IMR-90 (cell line): ENCODE measurements at regions not wholly inside any gene's neighbourhood (a gene's known extent, or its start where the extent isn't known, plus 50 kb on each side); places are given as distances from the start of the nearest gene placed in this dataset.

Experiments used
- ATAC-seq: fragments of 200-7000 bp; cut with Tn5 transposase; 2 replicates; pipeline ENCODE4 v1.9.1; 2020; ENCODE audit warnings: low read depth, mild to moderate bottlenecking, moderate library complexity
- BruUV-seq: library from RNA; stranded (reverse); fragments of 400-500 nt; replicated peaks from 2 replicates; lab custom pipeline; 2021; lab: Mats Ljungman, UMichigan
- CTCF ChIA-PET: fragments of 300-600 bp; formaldehyde crosslinking; extraction: SDS; loops from one replicate; lab custom pipeline; 2021; ENCODE audit warnings: antibody characterized with exemption; lab: Yijun Ruan, JAX
- POLR2A ChIA-PET: fragments of 300-600 bp; sonication (Branson Sonifier 250); formaldehyde crosslinking; loops from one replicate; lab custom pipeline; 2022; ENCODE audit warnings: antibody characterized with exemption; ENCODE audit not compliant: unreplicated experiment; lab: Charles Lee
- DNase-seq: peaks from one replicate; pipeline ENCODE4 v3.0.0; 2013
- H2AFZ ChIP-seq: replicated peaks from 2 replicates; pipeline ENCODE3; 2013; ENCODE audit warnings: low read length, mild to moderate bottlenecking; ENCODE audit not compliant: poor library complexity
- H2AK5ac ChIP-seq: 2 replicates; pipeline ENCODE4 v1.6.1; 2013; ENCODE audit warnings: low read depth, low read length, inconsistent platforms
- H2AK9ac ChIP-seq: replicated peaks from 2 replicates; pipeline ENCODE3; 2013; ENCODE audit warnings: mild to moderate bottlenecking, low read depth, low read length, moderate library complexity; ENCODE audit not compliant: poor library complexity
- H2BK120ac ChIP-seq: 2 replicates; pipeline ENCODE4 v1.6.1; 2013; ENCODE audit warnings: low read depth, low read length, inconsistent platforms
- H2BK15ac ChIP-seq: 3 replicates; pipeline ENCODE4 v1.6.1; 2013; ENCODE audit warnings: low read depth, low read length, inconsistent platforms
- H2BK20ac ChIP-seq: 2 replicates; pipeline ENCODE4 v1.6.1; 2013; ENCODE audit warnings: low read depth, mild to moderate bottlenecking, inconsistent platforms, low read length, moderate library complexity
- H2BK5ac ChIP-seq: 2 replicates; pipeline ENCODE4 v1.6.1; 2013; ENCODE audit warnings: mild to moderate bottlenecking, low read depth, low read length, inconsistent platforms; ENCODE audit not compliant: poor library complexity, severe bottlenecking
- H3K14ac ChIP-seq: replicated peaks from 2 replicates; pipeline ENCODE4 v1.6.1; 2013; ENCODE audit warnings: low read depth, low read length, inconsistent platforms
- H3K18ac ChIP-seq: 2 replicates; pipeline ENCODE4 v1.6.1; 2013; ENCODE audit warnings: low read depth, low read length, control low read depth
- H3K23ac ChIP-seq: 2 replicates; pipeline ENCODE4 v1.6.1; 2013; ENCODE audit warnings: low read depth, low read length, inconsistent platforms
- H3K27ac ChIP-seq: 2 replicates; pipeline ENCODE4 v1.5.1; 2013; ENCODE audit warnings: mild to moderate bottlenecking, control low read depth, low read length; ENCODE audit not compliant: insufficient read depth
- H3K27me3 ChIP-seq: 2 replicates; pipeline ENCODE4 v1.6.1; 2013; ENCODE audit warnings: low read length; ENCODE audit not compliant: control insufficient read depth, insufficient read depth
- H3K36me3 ChIP-seq: 2 replicates; pipeline ENCODE4 v1.6.1; 2013; ENCODE audit warnings: low read length, mixed read lengths; ENCODE audit not compliant: control insufficient read depth, insufficient read depth
- H3K4ac ChIP-seq: 2 replicates; pipeline ENCODE4 v1.6.1; 2013; ENCODE audit warnings: low read depth, low read length, inconsistent platforms
- H3K4me1 ChIP-seq: 2 replicates; pipeline ENCODE4 v1.6.1; 2013; ENCODE audit warnings: low read length, mixed read lengths; ENCODE audit not compliant: control insufficient read depth, insufficient read depth
- H3K4me2 ChIP-seq: 2 replicates; pipeline ENCODE4 v1.6.1; 2013; ENCODE audit warnings: low read depth, mild to moderate bottlenecking, control low read depth, low read length, moderate library complexity
- H3K4me3 ChIP-seq: 2 replicates; pipeline ENCODE4 v1.5.1; 2013; ENCODE audit warnings: low read depth, mild to moderate bottlenecking, control low read depth, low read length, moderate library complexity; ENCODE audit not compliant: insufficient read depth
- H3K56ac ChIP-seq: 2 replicates; pipeline ENCODE4 v1.6.1; 2013; ENCODE audit warnings: low read length, inconsistent platforms; ENCODE audit not compliant: insufficient read depth; ENCODE audit errors: extremely low read depth
- H3K79me1 ChIP-seq, 2 experiments: 2 replicates each; pipeline ENCODE4 v1.6.1; 2013; ENCODE audit warnings: low read length in 2 of 2, inconsistent platforms in 1 of 2, low read depth in 1 of 2
- H3K9ac ChIP-seq: 2 replicates; pipeline ENCODE4 v1.6.1; 2013; ENCODE audit warnings: low read depth, low read length, control low read depth
- H3K9me1 ChIP-seq: 2 replicates; pipeline ENCODE4 v1.6.1; 2013; ENCODE audit warnings: low read length, inconsistent platforms; ENCODE audit not compliant: insufficient read depth
- H3K9me3 ChIP-seq: 2 replicates; pipeline ENCODE4 v1.6.1; 2013; ENCODE audit warnings: low read length; ENCODE audit not compliant: control insufficient read depth, insufficient read depth
- H4K20me1 ChIP-seq: 2 replicates; pipeline ENCODE4 v1.6.1; 2013; ENCODE audit warnings: low read length, inconsistent platforms; ENCODE audit not compliant: insufficient read depth
- H4K5ac ChIP-seq: 2 replicates; pipeline ENCODE4 v1.6.1; 2013; ENCODE audit warnings: mild to moderate bottlenecking, low read depth, low read length, control low read depth
- H4K8ac ChIP-seq, 2 experiments: 2 replicates each; pipeline ENCODE4 v1.6.1; 2013; ENCODE audit warnings: low read depth in 2 of 2, low read length in 2 of 2, control low read depth in 1 of 2, inconsistent platforms in 1 of 2
- H4K91ac ChIP-seq: 2 replicates; pipeline ENCODE4 v1.6.1; 2013; ENCODE audit warnings: low read depth, low read length, inconsistent platforms; ENCODE audit not compliant: insufficient read depth
- BHLHE40 ChIP-seq: fragments of 150-350 bp; IDR thresholded peaks from 2 replicates; pipeline ENCODE4 v1.6.1; 2016; ENCODE audit warnings: mild to moderate bottlenecking, low read depth, low read length
- CHD1 ChIP-seq: IDR thresholded peaks from 2 replicates; pipeline ENCODE4 v1.6.1; 2012; ENCODE audit warnings: low read depth, low read length, improper control_type of control experiment
- CTCF ChIP-seq: conservative IDR thresholded peaks from 2 replicates; pipeline ENCODE4 v1.5.1; 2012; ENCODE audit warnings: mild to moderate bottlenecking, low read depth, low read length, improper control_type of control experiment
- ELK1 ChIP-seq: fragments of 150-350 bp; IDR thresholded peaks from 2 replicates; pipeline ENCODE4 v1.6.1; 2016; ENCODE audit warnings: low read depth, mild to moderate bottlenecking, low read length, moderate library complexity, borderline replicate concordance
- FOS ChIP-seq: fragments of 150-350 bp; IDR thresholded peaks from 2 replicates; pipeline ENCODE4 v1.6.1; 2016; ENCODE audit warnings: low read depth, low read length
- MXI1 ChIP-seq: IDR thresholded peaks from 2 replicates; pipeline ENCODE4 v1.6.1; 2012; ENCODE audit warnings: low read depth, mild to moderate bottlenecking, low read length, moderate library complexity, borderline replicate concordance
- NFE2L2 ChIP-seq: fragments of 150-350 bp; IDR thresholded peaks from 2 replicates; pipeline ENCODE4 v1.6.1; 2016; ENCODE audit warnings: low read depth, mild to moderate bottlenecking, low read length
- RCOR1 ChIP-seq: IDR thresholded peaks from 2 replicates; pipeline ENCODE4 v1.6.1; 2012; ENCODE audit warnings: mild to moderate bottlenecking, low read length, improper control_type of control experiment; ENCODE audit not compliant: insufficient replicate concordance
- SMC3 ChIP-seq: fragments of 150-350 bp; IDR thresholded peaks from 2 replicates; pipeline ENCODE4 v1.6.1; 2016; ENCODE audit warnings: low read depth, mild to moderate bottlenecking, antibody characterized with exemption, low read length, moderate library complexity
- USF2 ChIP-seq: fragments of 150-350 bp; IDR thresholded peaks from 2 replicates; pipeline ENCODE4 v1.6.1; 2017; ENCODE audit warnings: mild to moderate bottlenecking, antibody characterized with exemption, low read length, low read depth
- WGBS, 2 experiments: methylation state at CpG; one replicate each; pipeline versions ENCODE4 v1.1.5 to v1.1.7; 2013; ENCODE audit warnings: missing lambda C conversion rate in 2 of 2; ENCODE audit not compliant: insufficient read length in 1 of 2; ENCODE audit errors: extremely low coverage in 2 of 2; 5-methylcytosine and 5-hydroxymethylcytosine counted together
- dilution Hi-C: fragments of 300-500 bp; cut with HindIII; formaldehyde crosslinking; loops from one replicate; pipeline ENCODE4 v1.14.3; 2018; ENCODE audit warnings: low sequenced_read_pairs; ENCODE audit not compliant: unreplicated experiment
- in situ Hi-C: fragments of 300-500 bp; cut with MboI; formaldehyde crosslinking; loops from 3 replicates; pipeline ENCODE4 v1.14.3; 2019; ENCODE audit warnings: low sequenced_read_pairs, inconsistent platforms, mixed read lengths
- intact Hi-C: fragments of 100-400 bp; cut with micrococcal nuclease; formaldehyde crosslinking; loops from 2 replicates; pipeline ENCODE4 v1.10.0; 2022

GRCh38 chr21:35367553-35367952 is 318.5 kb upstream of the RUNX1 start:
- no peak for ATAC-seq
- dilution Hi-C loops, result no loop called here

More at GRCh38 chr21:35367553-35367952, 318.5 kb upstream of the RUNX1 start:
- no peak overlapping the region for H2AFZ ChIP-seq
- H4K5ac ChIP-seq, result peak overlapping the region; percentile 63; the same call in 1 of the 2 replicates
- no peak overlapping the region for H2AK5ac ChIP-seq
- no peaks in the 10 kb centered on the region for H3K79me1 ChIP-seq
- H2BK120ac ChIP-seq, result no peak overlapping the region
- H2BK5ac ChIP-seq, result no peak overlapping the region
- H3K14ac ChIP-seq, result 0 out of 2 replicates have a peak overlapping the region, but pooled peaks have one; percentile 45
- BruUV-seq, result no TSS peak
- no peak overlapping the region for H3K4me3 ChIP-seq
- no peak for DNase-seq
- H3K56ac ChIP-seq, result no peak overlapping the region
- in situ Hi-C loops (no loop called here), intact Hi-C loops (no loop called here)
- H2BK15ac ChIP-seq, result peak overlapping the region; percentile 10; the same call in 1 of the 3 replicates
- no peaks in the 10 kb centered on the region for H4K20me1 ChIP-seq
- H3K9ac ChIP-seq, result no peak overlapping the region
- H3K18ac ChIP-seq, result peak overlapping the region; percentile 83
- H3K23ac ChIP-seq, result no peak overlapping the region
- H3K4me2 ChIP-seq, result no peak overlapping the region
- H3K27me3 ChIP-seq, result no peaks in the 10 kb centered on the region
- H3K27ac ChIP-seq, result no peak overlapping the region
- ChIA-PET CTCF (no interaction called here), POLR2A (no interaction called here)
- no peaks in the 10 kb centered on the region for H3K9me3 ChIP-seq
- TF ChIP-seq USF2 (no peak), FOS (no peak), CHD1 (no peak), BHLHE40 (no peak), ELK1 (no peak), MXI1 (no peak), NFE2L2 (no peak), RCOR1 (no peak), CTCF (no peak), SMC3 (no peak)
- no peak overlapping the region for H4K91ac ChIP-seq
- WGBS, 2 experiments, result 100% methylated on average over 1 of the region's 4 CpGs; no CpG with 5 or more reads in 1 of the 2 experiments
- no peaks in the 10 kb centered on the region for H3K9me1 ChIP-seq
- no peak overlapping the region for H2AK9ac ChIP-seq
- H4K8ac ChIP-seq, result no peak overlapping the region
- H3K4ac ChIP-seq, result no peak overlapping the region
- H3K36me3 ChIP-seq, result no peaks in the 10 kb centered on the region
- H3K4me1 ChIP-seq, result no peaks in the 10 kb centered on the region
- H2BK20ac ChIP-seq, result no peak overlapping the region
